AG04450 (cell line): ENCODE measurements at regions not wholly inside any gene's neighbourhood (a gene's known extent, or its start where the extent isn't known, plus 50 kb on each side); places are given as distances from the start of the nearest gene placed in this dataset.

Experiments used
- CTCF ChIA-PET: fragments of 300-600, 350-600 bp; formaldehyde crosslinking; extraction: SDS; loops from one replicate; lab custom pipeline; 2022; ENCODE audit warnings: antibody characterized with exemption, inconsistent platforms; lab: Charles Lee
- POLR2A ChIA-PET: fragments of 350-600 bp; formaldehyde crosslinking; extraction: SDS; loops from one replicate; lab custom pipeline; 2021; ENCODE audit warnings: antibody characterized with exemption, inconsistent platforms; lab: Yijun Ruan, JAX
- DNase-seq: peaks from one replicate; pipeline ENCODE4 v3.0.0-alpha.2; 2011; ENCODE audit warnings: low read depth, low spot score
- H3K27ac ChIP-seq: one replicate; pipeline ENCODE4 v1.5.1; 2012; ENCODE audit warnings: low read depth, low read length, control low read depth
- H3K27me3 ChIP-seq: one replicate; pipeline ENCODE4 v1.6.0; 2012; ENCODE audit warnings: low read length; ENCODE audit not compliant: control insufficient read depth, insufficient read depth
- H3K4me3 ChIP-seq: 2 replicates; pipeline ENCODE4 v1.5.1; 2011; ENCODE audit warnings: mild to moderate bottlenecking, low read depth, low read length, control low read depth
- H3K9me3 ChIP-seq: 2 replicates; pipeline ENCODE4 v1.5.1; 2012; ENCODE audit warnings: low read length; ENCODE audit not compliant: control insufficient read depth, insufficient read depth
- CTCF ChIP-seq: IDR thresholded peaks from 2 replicates; pipeline ENCODE4 v1.5.1; 2011; ENCODE audit warnings: low read depth, low read length, control low read depth, inconsistent platforms

- CTCF ChIA-PET = no interaction called here
- DNase-seq = no peak
- Histone ChIP-seq H3K9me3 (no peaks in the 10 kb centered on the region), H3K27ac (no peak overlapping the region), H3K4me3 (no peak overlapping the region), H3K27me3 (peaks cover 15% of the 10 kb centered on the region)
- POLR2A ChIA-PET = interaction anchor here (0.5 kb wide), 1 partner anchor 25 kb away, joined by 4 read pairs; no protein-coding TSS in a partner anchor
- no peak for TF ChIP-seq CTCF
Measured at GRCh38 chr2:41954304-41955291, 93.2 kb upstream of the PKDCC start.

- DNase-seq = no peak
- H3K4me3 ChIP-seq = no peak overlapping the region
- ChIA-PET CTCF (no interaction called here), POLR2A (no interaction called here)
- peaks cover 12% of the 10 kb centered on the region for H3K27me3 ChIP-seq
- H3K27ac ChIP-seq = no peak overlapping the region
- no peak for TF ChIP-seq CTCF
- no peaks in the 10 kb centered on the region for H3K9me3 ChIP-seq
Measured at GRCh38 chr2:41955316-41956043, 92.3 kb upstream of the PKDCC start.

- POLR2A ChIA-PET = no interaction called here
- Histone ChIP-seq H3K27ac (no peak overlapping the region), H3K9me3 (no peaks in the 10 kb centered on the region), H3K4me3 (no peak overlapping the region), H3K27me3 (peaks cover 22% of the 10 kb centered on the region)
- no peak for DNase-seq
- no peak for TF ChIP-seq CTCF
- CTCF ChIA-PET = interaction anchor here (1.4 kb wide), 1 partner anchor 87 kb away, joined by 5 read pairs; no protein-coding TSS in a partner anchor
Measured at GRCh38 chr2:41957431-41957830, 90.4 kb upstream of the PKDCC start.

- H3K27ac ChIP-seq = no peak overlapping the region
- H3K4me3 ChIP-seq = no peak overlapping the region
- POLR2A ChIA-PET = no interaction called here
- DNase-seq = no peak
- H3K27me3 ChIP-seq = peaks cover 22% of the 10 kb centered on the region
- CTCF ChIA-PET = no interaction called here
- TF ChIP-seq CTCF = no peak
- no peaks in the 10 kb centered on the region for H3K9me3 ChIP-seq
Measured at GRCh38 chr2:41958251-41958650, 89.6 kb upstream of the PKDCC start.
